ENCODE measurements at regions not wholly inside any gene's neighbourhood (a gene's known extent, or its start where the extent isn't known, plus 50 kb on each side); places are given as distances from the start of the nearest gene placed in this dataset.
"Not testable (repeated sequence)": the region's sequence is repeated elsewhere in the genome, so short reads cannot be mapped to it uniquely, and the experiment has no call there.

DNA sequence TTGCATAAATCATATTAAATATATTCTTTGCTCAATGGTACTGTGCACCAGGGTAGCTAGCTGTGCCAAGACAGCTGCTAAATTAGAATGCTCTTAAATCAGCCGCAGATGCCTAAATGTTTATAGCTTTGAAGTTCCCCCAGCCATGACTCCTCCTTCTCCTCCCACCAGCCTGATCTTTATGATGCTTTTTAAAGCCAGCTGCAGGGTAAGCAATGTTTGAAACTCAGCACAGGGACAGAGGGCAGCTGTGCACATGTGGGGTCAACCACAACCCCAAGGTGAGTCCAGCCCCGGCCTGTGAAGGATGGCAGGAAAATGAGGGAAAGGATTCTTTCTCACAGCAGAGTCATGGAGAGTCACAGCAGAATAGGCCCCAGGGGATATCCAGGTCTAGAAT is 635.7 kb downstream of the UQCRFS1 start:
- no peak for DNase-seq (ENCODE audit: low read depth)

DNA sequence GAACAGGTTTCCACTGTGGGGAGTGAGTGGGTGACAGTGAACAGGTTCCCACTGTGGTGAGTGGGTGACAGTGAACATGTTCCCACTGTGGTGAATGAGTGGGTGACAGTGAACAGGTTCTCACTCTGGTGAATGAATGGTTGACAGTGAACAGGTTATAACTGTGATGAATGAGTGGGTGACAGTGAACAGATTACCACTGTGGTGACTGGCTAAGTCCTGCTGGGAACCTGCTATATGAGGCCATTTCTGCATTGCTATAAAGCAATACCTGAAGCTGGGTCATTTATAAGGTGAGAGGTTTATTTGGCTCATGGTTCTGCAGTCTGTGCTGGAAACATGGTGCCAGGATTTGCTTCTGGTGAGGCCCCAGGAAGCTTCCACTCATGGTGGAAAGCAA is 637.1 kb downstream of the UQCRFS1 start:
- no peak for DNase-seq (ENCODE audit: low read depth)

DNA sequence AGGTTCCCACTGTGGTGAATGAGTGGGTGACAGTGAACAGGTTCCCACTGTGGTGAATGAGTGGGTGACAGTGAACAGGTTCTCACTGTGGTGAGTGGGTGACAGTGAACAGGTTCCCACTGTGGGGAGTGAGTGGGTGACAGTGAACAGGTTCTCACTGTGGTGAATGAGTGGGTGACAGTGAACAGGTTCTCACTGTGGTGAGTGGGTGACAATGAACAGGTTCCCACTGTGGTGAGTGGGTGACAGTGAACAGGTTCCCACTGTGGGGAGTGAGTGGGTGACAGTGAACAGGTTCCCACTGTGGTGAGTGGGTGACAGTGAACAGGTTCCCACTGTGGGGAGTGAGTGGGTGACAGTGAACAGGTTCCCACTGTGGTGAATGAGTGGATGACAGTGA is 637.6 kb downstream of the UQCRFS1 start:
- DNase-seq (ENCODE audit: low read depth) = not testable (repeated sequence)

DNA sequence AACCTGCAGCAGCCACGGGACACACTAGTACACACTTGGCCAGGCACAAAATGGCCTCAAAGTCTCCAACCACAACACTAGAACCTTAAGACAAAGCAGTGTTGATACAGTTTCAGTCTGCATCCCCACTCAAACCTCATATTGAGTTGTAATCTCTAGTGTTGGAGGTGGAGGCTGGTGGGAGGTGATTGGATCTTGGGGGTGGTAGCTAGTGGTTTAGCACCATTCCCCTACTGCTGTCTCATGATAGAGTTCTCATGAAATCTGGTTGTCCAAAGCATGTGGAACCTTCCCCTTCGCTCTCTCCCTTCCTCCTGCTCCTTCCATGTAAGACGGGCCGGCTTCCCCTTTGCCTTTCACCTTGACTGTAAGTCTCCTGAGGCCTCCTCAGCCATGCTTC is 638.7 kb downstream of the UQCRFS1 start:
- no peak for DNase-seq (ENCODE audit: low read depth)

DNA sequence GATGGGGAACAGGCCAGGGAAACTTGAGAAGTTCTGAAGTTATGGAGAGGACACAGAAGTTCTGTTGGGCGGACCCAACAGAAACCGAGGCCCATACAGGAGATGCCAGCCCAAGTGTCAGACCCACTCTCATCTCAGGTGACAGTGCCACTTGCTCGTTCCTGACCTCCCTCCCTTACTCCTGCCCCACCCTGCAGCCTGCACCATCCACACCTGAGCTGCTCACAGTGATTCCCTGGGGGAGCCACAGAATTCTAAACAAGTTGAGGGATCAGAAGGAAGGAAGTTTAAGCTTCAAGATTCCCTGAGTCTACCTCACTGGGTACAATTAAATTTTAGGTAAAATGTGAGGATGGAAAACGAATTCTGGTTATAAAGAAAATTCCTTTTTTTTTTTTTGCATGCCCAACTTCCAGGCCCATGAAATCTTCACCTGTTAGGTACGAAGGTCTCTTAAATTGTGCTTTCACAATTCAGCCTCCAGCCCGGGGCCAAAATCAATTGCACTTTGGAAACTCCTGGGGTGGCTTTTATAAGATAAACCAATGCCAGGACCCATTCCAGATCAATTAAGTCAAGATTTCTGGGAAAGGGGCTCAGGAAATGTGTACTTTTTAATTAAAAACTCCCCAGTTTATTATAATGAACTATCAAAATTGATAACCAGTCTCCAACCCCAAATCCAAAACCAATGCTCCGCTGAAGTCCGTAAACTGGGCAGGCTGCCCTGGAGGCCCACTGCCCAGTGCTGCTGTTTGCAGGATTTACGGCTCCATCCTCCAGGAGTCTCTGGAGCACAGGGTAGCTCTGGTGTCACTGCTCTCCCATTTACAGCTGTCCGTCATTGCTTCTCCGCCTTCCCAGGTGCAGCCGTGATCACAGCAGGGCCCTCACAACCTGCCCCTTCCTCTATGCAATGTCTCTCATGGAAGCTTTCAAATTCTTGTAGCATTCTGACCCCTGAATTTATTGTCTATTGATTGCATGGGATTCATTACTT is 643.5 kb downstream of the UQCRFS1 start:
- no peak for DNase-seq (ENCODE audit: low read depth)

DNA sequence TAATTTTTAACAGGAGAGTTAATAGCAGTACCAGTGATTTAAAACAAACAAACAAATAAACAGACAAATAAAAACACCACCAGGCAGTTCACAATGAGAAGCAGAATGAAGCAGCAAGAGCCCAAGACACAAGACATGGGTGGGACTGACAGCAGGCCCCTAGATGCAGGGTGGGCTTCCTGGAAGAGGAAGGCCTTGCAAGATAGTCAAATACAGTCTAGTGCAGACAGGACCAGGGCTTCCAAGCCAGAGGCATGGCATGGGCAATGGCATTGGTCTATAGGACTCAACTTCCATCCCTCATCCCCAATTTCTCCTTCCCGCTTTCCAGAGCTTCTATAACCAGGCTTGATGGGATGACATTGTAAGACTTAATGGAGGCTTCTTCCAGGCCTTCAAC is 645.1 kb downstream of the UQCRFS1 start:
- no peak for DNase-seq (ENCODE audit: low read depth)

DNA sequence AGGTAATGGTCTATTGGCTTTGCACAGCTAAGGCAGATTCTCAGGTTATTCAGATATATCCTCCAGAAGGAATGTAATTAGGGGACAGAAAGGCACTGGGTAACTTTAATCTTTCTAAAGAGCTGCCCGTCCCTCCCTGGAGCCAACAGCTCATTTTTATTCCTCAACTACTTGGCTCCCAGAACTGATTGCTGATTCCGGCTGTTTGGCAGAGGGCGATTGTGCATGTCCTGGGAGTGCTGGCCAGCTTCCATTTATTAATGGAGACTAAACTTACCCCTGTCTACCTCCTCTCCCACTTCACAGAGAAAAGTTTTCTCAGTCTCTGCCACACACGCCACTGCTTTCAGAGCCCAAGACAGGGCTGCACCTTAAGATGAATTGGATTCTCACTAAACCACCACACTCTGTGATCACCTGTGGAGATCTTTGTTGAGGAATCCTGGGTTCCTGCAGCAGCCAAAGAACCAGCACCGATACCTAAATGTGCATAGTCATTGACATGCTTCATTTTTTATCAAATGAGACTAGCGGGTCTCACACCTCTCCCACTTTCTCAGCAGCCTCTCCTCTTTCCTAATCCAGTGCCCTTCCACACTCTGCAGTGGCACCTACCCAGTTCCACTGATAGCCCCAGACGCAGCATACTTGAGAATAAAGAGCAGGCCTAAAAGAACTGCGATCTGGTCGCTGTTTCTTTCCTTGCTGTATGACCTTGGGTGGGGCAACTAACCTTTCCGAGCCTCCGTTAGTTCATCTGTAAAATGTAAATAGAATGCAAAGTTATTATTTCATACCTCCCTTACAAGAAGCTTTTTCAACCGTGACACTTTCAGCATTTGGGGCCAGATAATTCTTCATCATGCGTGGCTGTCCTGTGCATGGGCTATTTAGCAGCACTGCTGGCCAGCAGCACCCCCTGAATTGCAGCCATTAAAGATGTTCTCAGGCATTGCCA is 648.7 kb downstream of the UQCRFS1 start:
- DNase-seq (ENCODE audit: low read depth) = no peak

DNA sequence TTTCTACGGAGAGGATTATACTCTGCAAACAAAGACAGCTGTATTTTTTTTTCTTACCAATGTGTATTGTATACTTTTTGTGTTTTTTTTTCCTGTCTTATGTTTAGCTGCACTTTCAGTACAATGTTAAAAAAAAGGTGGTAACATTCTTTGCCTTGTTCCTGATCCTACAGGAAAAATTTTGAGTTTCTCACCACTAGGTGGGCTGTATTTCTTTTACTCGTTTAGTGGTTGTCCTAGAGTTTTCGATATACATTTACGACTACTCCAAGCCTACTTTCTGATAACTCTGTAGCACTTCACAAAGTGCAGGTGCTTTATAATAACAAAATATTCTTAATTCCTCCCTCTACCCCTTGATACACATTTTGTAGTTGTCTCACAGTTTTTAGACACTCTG is 652.2 kb downstream of the UQCRFS1 start:
- DNase-seq (ENCODE audit: low read depth) = no peak

DNA sequence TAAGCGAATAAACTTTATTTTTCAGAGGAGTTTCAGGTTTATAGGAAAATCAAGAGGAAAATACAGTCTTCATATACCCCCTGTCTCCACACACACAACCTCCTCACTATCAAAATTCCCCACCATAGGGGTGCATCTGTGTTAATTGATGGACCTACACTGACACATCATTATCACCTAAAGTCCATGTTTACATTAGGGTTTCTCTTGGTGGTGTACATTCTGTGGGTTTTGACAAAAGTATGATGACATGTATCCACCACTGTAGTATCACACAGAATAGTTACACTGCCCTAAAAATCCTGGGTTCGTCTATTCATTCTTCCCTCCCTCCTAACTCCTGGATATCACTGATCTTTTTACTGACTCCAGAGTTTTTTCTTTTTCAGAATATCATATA is 654.2 kb downstream of the UQCRFS1 start:
- no peak for DNase-seq (ENCODE audit: low read depth)

DNA sequence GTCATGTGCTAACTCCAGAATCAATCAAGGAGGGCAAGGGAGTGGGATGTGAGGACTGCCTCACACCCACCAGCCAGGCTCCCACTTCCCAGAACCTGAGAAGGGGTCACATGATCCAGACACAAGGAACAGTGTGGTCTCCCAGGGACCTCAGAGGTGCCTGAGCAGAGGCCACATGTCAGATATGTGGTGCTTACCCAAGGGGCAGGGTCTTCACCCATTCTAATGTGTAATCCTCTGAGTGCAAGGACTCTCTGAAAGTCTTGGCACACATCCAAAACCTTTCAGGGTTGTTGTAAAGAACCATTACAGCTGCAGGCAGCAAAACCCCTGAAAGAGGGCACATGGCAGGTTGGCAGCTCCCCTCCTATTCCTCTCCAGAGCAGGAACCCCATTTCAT is 656.6 kb downstream of the UQCRFS1 start:
- no peak for DNase-seq (ENCODE audit: low read depth)

DNA sequence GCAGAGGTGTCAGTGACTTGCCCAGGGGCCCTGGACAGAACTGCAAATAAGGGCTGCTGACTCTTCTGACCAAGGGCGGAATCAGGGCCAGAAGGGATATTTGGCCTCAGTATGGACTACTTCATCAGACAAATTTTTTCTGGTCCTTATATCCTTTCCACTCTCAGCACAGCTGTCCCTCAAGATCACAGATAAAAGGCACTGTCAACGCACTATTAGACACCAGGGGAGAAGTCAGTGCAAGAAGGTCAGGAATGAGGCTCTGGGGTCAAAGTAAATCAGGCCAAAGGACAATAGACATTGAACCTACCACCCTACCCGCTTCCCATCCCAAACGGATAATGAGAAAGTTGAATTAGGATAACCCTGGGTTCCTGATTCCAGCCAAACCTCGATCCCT is 657.6 kb downstream of the UQCRFS1 start:
- DNase-seq (ENCODE audit: low read depth) = no peak

DNA sequence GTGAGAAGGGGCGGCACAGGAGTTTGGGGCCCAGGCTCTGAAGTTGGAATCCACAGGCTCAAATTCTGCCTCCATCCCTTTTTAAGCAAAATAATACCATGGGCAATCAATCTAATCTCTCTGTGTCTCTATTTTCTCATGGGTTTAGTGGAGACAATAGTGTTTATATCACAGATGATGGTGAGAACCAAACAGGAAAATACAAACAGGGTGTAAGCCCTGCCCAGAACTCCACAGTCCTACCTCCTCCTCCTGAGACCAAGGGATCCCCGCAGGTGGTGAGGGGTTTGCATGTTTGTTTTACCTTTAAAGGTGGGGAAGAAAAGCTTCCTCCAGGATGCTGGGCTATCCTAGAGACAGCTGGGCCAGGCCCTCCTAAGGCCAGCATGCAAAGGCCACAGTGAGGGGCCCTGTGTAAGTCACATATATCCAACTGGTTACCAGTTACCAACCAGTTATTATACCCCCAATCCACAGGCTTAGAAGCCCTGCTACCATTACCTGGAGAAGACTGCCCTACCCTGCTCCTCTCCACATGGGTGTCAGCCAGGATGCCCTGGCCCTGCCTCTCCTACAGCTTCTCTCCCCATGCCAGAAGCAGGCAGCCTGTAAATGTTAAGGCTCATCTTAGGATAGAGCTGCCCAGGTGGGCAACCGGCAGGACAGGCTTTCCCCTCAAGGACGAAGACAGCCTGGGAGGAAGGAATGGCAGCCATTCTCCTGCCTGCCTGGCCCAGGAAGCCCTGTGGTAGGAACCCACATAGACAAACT is 658.4 kb downstream of the UQCRFS1 start:
- DNase-seq (ENCODE audit: low read depth) = no peak

DNA sequence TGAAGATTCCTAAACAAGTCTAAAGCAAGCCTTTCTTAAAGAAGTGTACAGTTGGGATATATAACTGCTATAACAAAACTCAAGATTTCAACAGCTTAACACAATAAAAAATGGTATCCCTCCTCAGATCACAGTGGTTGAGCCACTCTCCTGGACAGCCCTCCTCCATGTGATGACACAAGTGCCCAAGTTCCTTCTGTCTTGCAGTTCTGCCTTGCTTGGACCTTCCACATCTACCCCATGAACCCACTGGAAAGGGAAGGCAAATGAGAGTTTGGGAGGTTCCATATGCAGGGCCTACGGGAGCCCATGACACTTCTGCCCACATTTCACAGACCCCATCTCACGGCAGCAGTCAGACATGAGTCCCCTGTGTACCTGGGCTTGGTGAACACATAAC is 659.2 kb downstream of the UQCRFS1 start:
- DNase-seq (ENCODE audit: low read depth) = no peak

DNA sequence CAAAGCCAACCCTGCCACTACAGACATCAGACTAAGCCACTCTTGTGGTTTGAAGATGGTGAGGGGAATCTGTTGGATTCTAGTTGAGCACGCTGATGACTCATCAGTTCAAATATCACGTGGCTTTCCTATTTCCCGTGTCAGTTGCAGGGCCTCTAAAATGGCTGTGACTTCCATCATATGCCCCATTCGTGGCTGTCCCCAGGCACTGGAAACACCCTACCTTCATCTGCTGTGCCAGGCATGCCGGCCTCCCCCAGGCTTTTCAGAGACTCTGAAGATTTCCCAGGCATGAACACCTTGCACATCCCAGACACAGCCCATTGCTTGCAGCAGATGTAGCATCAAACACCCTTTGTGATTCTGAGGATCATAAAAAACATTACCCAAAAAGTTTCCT is 659.9 kb downstream of the UQCRFS1 start:
- DNase-seq (ENCODE audit: low read depth) = no peak

DNA sequence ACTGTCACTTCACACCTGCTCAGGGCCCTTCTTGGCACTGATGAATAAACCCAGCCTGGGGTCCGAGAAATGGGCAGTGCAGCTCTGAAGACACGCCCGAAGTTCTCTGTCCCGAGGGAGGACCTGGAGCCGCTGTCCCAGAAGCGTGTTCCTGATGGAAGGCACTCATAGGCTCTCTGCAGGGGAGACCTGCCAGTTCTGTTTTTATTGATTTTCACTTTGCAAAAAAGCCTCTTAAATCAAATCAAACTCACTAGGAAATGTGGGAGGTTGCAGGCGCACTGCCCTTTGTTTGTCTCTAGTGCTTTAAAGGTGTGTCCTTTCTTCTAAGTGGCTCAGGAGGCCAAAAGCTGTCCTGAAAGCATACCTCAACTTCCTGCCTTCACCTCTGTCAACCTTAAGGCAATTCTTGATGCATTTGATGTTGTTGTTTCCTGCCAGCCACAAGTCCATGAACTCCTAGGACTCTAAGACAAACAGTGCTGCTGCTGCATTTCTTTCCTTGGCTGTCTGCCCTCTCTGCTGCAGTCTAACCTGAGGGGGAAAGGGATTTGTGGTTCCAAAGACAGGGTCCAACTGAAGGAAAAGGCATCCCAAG is 663.2 kb downstream of the UQCRFS1 start:
- no peak for DNase-seq (ENCODE audit: low read depth)

DNA sequence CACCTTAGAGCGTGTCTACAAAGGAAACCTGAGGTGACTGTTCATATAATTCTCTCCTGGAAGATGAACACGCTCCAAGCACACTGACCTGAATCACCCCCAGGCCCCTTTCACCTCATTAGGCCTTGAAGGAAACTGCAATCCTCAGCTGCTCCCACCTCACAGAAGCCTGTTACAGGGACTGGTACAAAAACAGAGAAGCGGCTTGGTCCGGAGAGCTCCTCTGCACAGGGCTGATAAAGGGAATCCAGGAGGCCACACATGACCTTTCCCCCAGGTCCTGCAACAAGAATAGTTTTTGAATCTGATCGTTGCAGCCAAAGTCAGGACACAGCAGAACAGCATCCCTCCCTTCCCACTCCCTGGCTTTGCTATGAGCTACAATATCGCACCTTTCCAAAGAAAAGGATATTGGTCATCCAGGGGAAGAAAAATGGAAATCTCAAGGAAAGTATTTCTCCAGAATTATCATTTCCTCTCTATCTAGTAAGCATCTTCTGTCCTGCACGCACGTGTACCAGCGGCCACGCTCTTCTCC is 666.7 kb downstream of the UQCRFS1 start:
- DNase-seq (ENCODE audit: low read depth) = no peak

DNA sequence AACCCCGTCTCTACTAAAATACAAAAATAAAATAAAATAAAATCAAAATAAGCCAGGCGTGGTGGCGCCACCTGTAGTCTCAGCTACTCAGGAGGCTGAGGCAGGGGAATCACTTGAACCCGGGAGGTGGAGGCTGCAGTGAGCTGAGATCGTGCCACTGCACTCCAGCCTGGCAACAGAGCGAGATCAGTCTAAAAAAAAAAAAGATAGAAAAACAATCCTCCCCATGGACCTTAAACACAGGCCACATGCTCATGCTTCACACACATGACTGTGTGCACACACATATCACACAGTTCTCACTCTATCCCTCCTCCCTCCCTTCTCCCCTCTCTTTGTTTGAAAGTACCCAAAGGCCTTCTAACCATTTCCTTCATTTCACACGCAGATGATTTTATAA is 667.6 kb downstream of the UQCRFS1 start:
- DNase-seq (ENCODE audit: low read depth) = not testable (repeated sequence)

DNA sequence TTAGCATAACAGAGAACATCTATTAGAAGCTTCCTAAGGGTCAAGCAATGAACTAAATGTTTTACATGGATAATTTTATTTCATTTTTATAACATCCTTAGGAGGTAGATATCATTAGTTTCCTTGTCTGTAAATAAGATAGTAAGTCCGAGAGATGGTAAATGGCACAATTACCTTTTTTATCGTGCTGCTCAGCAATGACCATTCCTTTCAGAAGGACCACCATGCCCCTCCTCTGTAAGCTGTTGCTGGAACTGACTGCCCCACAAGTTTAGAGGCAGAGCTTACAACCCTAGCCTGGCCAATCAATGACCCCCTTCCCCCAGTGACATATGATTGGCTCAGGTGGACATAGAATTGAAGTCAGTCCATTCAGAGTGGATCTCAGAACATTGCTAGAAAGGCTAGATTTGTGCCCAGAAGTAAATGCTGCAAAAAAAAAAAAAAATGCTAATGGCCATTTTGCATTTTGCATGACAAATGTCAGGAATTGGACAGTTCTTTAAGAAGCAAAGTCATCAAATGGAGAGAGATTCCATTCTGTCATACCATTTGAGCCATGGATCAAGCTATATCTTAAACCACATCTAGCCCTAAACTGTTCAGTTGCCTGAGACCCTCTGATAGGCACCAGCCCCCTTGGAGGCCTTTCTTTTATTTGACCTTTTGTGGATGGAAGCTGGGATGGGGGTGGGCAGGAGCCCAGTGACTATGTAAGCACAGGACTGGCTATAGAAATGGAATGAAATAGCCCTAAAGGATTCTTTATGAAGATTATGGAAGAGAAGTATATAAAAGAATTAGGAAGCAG is 668.3 kb downstream of the UQCRFS1 start:
- DNase-seq (ENCODE audit: low read depth) = no peak

DNA sequence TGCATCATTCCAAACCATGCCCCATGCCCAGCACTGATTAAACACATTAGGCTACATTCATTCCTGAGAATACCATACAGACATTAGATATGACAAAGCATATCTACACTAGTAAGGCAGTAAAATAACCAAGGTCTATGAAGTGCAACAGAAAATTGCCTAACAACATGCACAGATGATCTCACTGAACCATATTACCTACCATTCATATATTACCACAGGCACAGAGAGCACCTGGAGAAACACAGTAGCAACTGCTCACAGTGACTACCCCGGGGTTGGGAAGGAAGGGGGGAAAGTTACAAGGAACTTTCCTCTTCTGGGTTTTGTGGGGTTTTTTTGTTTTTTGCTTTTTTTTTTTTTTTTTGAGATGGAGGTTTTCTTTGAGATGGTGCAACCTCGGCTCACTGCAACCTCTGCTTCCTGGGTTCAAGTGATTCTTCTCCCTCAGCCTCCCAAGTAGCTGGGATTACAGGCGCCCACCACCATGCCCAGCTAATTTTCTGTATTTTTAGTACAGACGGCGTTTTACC is 669.6 kb downstream of the UQCRFS1 start:
- no peak for DNase-seq (ENCODE audit: low read depth)

Data from myocyte (in vitro differentiated cells).